GM23338 (cell line): ENCODE measurements at regions not wholly inside any gene's neighbourhood (a gene's known extent, or its start where the extent isn't known, plus 50 kb on each side); places are given as distances from the start of the nearest gene placed in this dataset.

Source experiments
- ATAC-seq: fragments of 200-7000 bp; cut with Tn5 transposase; 3 replicates; pipeline ENCODE4 v1.9.1; 2020
- DNase-seq: peaks from one replicate; pipeline ENCODE4 v3.0.0-alpha.2; 2015; ENCODE audit warnings: low spot score
- H2AFZ ChIP-seq: fragments of 200-600 bp; sonication (generic); 2 replicates; pipeline ENCODE4 v1.8.0; 2016; ENCODE audit warnings: antibody characterized with exemption, mild to moderate bottlenecking, moderate library complexity
- H3F3A ChIP-seq: fragments of 200-600 bp; sonication (generic); replicated peaks from 2 replicates; pipeline ENCODE4 v1.8.0; 2017; ENCODE audit warnings: antibody characterized with exemption, mixed run types, low read depth
- H3K27ac ChIP-seq: fragments of 200-600 bp; sonication (generic); 2 replicates; pipeline ENCODE4 v1.6.1; 2016; ENCODE audit warnings: low read depth
- H3K27me3 ChIP-seq: fragments of 200-600 bp; sonication (generic); 2 replicates; pipeline ENCODE4 v1.8.0; 2016; ENCODE audit warnings: mild to moderate bottlenecking, mixed run types, moderate library complexity; ENCODE audit not compliant: insufficient read depth
- H3K36me3 ChIP-seq: fragments of 200-600 bp; sonication (generic); 2 replicates; pipeline ENCODE4 v1.8.0; 2016; ENCODE audit warnings: mild to moderate bottlenecking; ENCODE audit not compliant: insufficient read depth
- H3K4me1 ChIP-seq: fragments of 200-600 bp; sonication (generic); 2 replicates; pipeline ENCODE4 v1.8.0; 2016; ENCODE audit warnings: mild to moderate bottlenecking, moderate library complexity; ENCODE audit not compliant: insufficient read depth
- H3K4me2 ChIP-seq: fragments of 200-600 bp; sonication (generic); 2 replicates; pipeline ENCODE4 v1.7.1; 2017; ENCODE audit warnings: mixed run types
- H3K4me3 ChIP-seq: fragments of 200-600 bp; sonication (generic); 2 replicates; pipeline ENCODE4 v1.6.1; 2016; ENCODE audit warnings: mixed run types
- H3K79me2 ChIP-seq: fragments of 200-600 bp; sonication (generic); replicated peaks from 2 replicates; pipeline ENCODE4 v1.8.0; 2017; ENCODE audit warnings: mild to moderate bottlenecking; ENCODE audit not compliant: insufficient read depth
- H3K9me2 ChIP-seq: fragments of 200-600 bp; sonication (generic); 2 replicates; pipeline ENCODE4 v1.8.0; 2017; ENCODE audit not compliant: insufficient read depth
- H4K20me1 ChIP-seq: fragments of 200-600 bp; sonication (generic); replicated peaks from 2 replicates; pipeline ENCODE4 v1.8.0; 2017; ENCODE audit warnings: mild to moderate bottlenecking; ENCODE audit not compliant: insufficient read depth
- H3K27ac Mint-ChIP-seq: 2 replicates; pipeline ENCODE4 v1.8.0; 2020; ENCODE audit warnings: inconsistent platforms, mild to moderate bottlenecking, moderate library complexity, mixed read lengths
- H3K27me3 Mint-ChIP-seq: 3 replicates; pipeline ENCODE4 v1.8.0; 2022; ENCODE audit warnings: low read depth, mild to moderate bottlenecking, moderate library complexity, mixed read lengths, inconsistent platforms; ENCODE audit not compliant: insufficient read depth, poor library complexity
- H3K36me3 Mint-ChIP-seq: 3 replicates; pipeline ENCODE4 v1.8.0; 2021; ENCODE audit warnings: low read depth, mild to moderate bottlenecking, inconsistent platforms, moderate library complexity, mixed read lengths
- H3K4me1 Mint-ChIP-seq: 3 replicates; pipeline ENCODE4 v1.8.0; 2020; ENCODE audit warnings: mild to moderate bottlenecking, inconsistent platforms, mixed read lengths
- H3K4me3 Mint-ChIP-seq: 3 replicates; pipeline ENCODE4 v1.8.0; 2021; ENCODE audit warnings: moderate library complexity, mild to moderate bottlenecking, inconsistent platforms, mixed read lengths
- H3K9me3 Mint-ChIP-seq: 3 replicates; pipeline ENCODE4 v1.8.0; 2020; ENCODE audit warnings: moderate library complexity, mild to moderate bottlenecking, inconsistent platforms, mixed read lengths
- CREB1 ChIP-seq: fragments of 250-450 bp; sonication (Bioruptor Pico); IDR thresholded peaks from 2 replicates; pipeline ENCODE4 v1.5.0; 2020; ENCODE audit warnings: low read depth, mild to moderate bottlenecking, moderate library complexity
- CTCF ChIP-seq, 2 experiments: fragments of 200-600 bp in 1 of 2; sonication (generic) in 1 of 2; conservative IDR thresholded peaks; 2 replicates each; pipeline versions ENCODE4 v1.5.1 to v1.6.1; 2016 to 2017; ENCODE audit warnings: antibody characterized with exemption in 2 of 2, low read depth in 2 of 2, mild to moderate bottlenecking in 2 of 2, moderate library complexity in 1 of 2
- ETS1 ChIP-seq: IDR thresholded peaks from 2 replicates; pipeline ENCODE4 v1.6.1; 2016; ENCODE audit warnings: antibody characterized with exemption
- EZH2 ChIP-seq: fragments of 200-600 bp; sonication (generic); IDR thresholded peaks from one replicate; pipeline ENCODE4 v1.8.0; 2017; ENCODE audit warnings: antibody characterized with exemption, mild to moderate bottlenecking, low read depth; ENCODE audit not compliant: unreplicated experiment
- EZH2phosphoT487 ChIP-seq: fragments of 200-600 bp; sonication (generic); IDR thresholded peaks from one replicate; pipeline ENCODE4 v1.8.1; 2018; ENCODE audit warnings: antibody characterized with exemption; ENCODE audit not compliant: unreplicated experiment
- JUNB ChIP-seq: IDR thresholded peaks from one replicate; pipeline ENCODE4 v1.6.1; 2016; ENCODE audit warnings: antibody characterized with exemption; ENCODE audit not compliant: unreplicated experiment
- NANOG ChIP-seq: IDR thresholded peaks from 2 replicates; pipeline ENCODE4 v1.6.1; 2016; ENCODE audit warnings: antibody characterized with exemption, borderline replicate concordance
- POLR2AphosphoS5 ChIP-seq: IDR thresholded peaks from 2 replicates; pipeline ENCODE4 v1.6.1; 2016; ENCODE audit warnings: antibody characterized with exemption, low read depth
- REST ChIP-seq: IDR thresholded peaks from one replicate; pipeline ENCODE4 v1.6.1; 2018; ENCODE audit warnings: antibody characterized with exemption; ENCODE audit not compliant: unreplicated experiment
- STAT1 ChIP-seq: IDR thresholded peaks from one replicate; pipeline ENCODE4 v1.6.1; 2016; ENCODE audit warnings: antibody characterized with exemption; ENCODE audit not compliant: unreplicated experiment
- ZNF114 ChIP-seq: fragments of 250-450 bp; sonication (Bioruptor Pico); IDR thresholded peaks from 2 replicates; pipeline ENCODE4 v1.5.0; 2020; ENCODE audit warnings: mild to moderate bottlenecking, moderate library complexity
- ZNF331 ChIP-seq: fragments of 250-450 bp; sonication (Bioruptor Pico); IDR thresholded peaks from 2 replicates; pipeline ENCODE4 v1.5.0; 2020; ENCODE audit warnings: low read depth, mild to moderate bottlenecking, moderate library complexity
- ZNF462 ChIP-seq: fragments of 250-450 bp; sonication (Bioruptor Pico); IDR thresholded peaks from 2 replicates; pipeline ENCODE4 v1.5.0; 2020; ENCODE audit warnings: mild to moderate bottlenecking, moderate library complexity

- H2AFZ ChIP-seq = no peak overlapping the region
- H3K36me3 ChIP-seq = no peaks in the 10 kb centered on the region
- H3F3A ChIP-seq = no peaks in the 10 kb centered on the region
- no peaks in the 10 kb centered on the region for H4K20me1 ChIP-seq
- H3K4me1 Mint-ChIP-seq = no peaks in the 10 kb centered on the region
- H3K36me3 Mint-ChIP-seq = no peaks in the 10 kb centered on the region
- H3K27ac ChIP-seq = no peak overlapping the region
- ATAC-seq (no peak), DNase-seq (no peak)
- H3K9me3 Mint-ChIP-seq = no peaks in the 10 kb centered on the region
- H3K27ac Mint-ChIP-seq = no peak overlapping the region
- H3K79me2 ChIP-seq = no peaks in the 10 kb centered on the region
- no peak overlapping the region for H3K4me3 Mint-ChIP-seq
- H3K4me1 ChIP-seq = no peaks in the 10 kb centered on the region
- H3K27me3 ChIP-seq = no peaks in the 10 kb centered on the region
- H3K9me2 ChIP-seq = no peaks in the 10 kb centered on the region
- H3K4me2 ChIP-seq = no peak overlapping the region
- H3K4me3 ChIP-seq = no peak overlapping the region
- TF ChIP-seq ZNF331 (CRISPR knock-in tag) (no peak), ETS1 (no peak), EZH2 (no peak), ZNF114 (CRISPR knock-in tag) (no peak), STAT1 (no peak), POLR2AphosphoS5 (no peak), EZH2phosphoT487 (no peak), CTCF (conservative IDR thresholded peaks at IDR 0.05; ENCODE audit: low read depth in 2 of 2) (no peak), NANOG (no peak), REST (no peak), ZNF462 (no peak), CREB1 (CRISPR knock-in tag) (no peak), JUNB (no peak)
- H3K27me3 Mint-ChIP-seq = no peaks in the 10 kb centered on the region
Observed at GRCh38 chrX:28058901-28059300, 77.7 kb upstream of the DCAF8L1 start.
